Stomach (tissue), 4 donors: ENCODE measurements at regions not wholly inside any gene's neighbourhood (a gene's known extent, or its start where the extent isn't known, plus 50 kb on each side); places are given as distances from the start of the nearest gene placed in this dataset.

Source experiments
- EP300 ChIP-seq: sonication (generic); formaldehyde crosslinking; IDR thresholded peaks from one replicate; pipeline ENCODE4 v1.6.1; 2017; ENCODE audit warnings: antibody characterized with exemption
- POLR2AphosphoS5 ChIP-seq, 3 donors: sonication (generic); formaldehyde crosslinking; IDR thresholded peaks; one replicate each; pipeline ENCODE4 v1.6.1; 2016; ENCODE audit warnings: antibody characterized with exemption in 3 of 3
- TF ChIP-seq, protein P1 (sequence below), 7 experiments: fragments of 450-650 bp in 4 of 7; fragments of 200-600 bp in 3 of 7; sonication (generic) in 3 of 7; IDR thresholded peaks; one replicate each; pipeline ENCODE4 v1.5.1; 2016 to 2019; ENCODE audit warnings: antibody characterized with exemption in 7 of 7, control low read depth in 2 of 7, mild to moderate bottlenecking in 1 of 7

GRCh38 chr17:14750866-14751265, 450.0 kb downstream of the HS3ST3B1 start:
- TF ChIP-seq, protein P1, sequence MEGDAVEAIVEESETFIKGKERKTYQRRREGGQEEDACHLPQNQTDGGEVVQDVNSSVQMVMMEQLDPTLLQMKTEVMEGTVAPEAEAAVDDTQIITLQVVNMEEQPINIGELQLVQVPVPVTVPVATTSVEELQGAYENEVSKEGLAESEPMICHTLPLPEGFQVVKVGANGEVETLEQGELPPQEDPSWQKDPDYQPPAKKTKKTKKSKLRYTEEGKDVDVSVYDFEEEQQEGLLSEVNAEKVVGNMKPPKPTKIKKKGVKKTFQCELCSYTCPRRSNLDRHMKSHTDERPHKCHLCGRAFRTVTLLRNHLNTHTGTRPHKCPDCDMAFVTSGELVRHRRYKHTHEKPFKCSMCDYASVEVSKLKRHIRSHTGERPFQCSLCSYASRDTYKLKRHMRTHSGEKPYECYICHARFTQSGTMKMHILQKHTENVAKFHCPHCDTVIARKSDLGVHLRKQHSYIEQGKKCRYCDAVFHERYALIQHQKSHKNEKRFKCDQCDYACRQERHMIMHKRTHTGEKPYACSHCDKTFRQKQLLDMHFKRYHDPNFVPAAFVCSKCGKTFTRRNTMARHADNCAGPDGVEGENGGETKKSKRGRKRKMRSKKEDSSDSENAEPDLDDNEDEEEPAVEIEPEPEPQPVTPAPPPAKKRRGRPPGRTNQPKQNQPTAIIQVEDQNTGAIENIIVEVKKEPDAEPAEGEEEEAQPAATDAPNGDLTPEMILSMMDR (IDR thresholded peaks at IDR 0.05), result no peak
- TF ChIP-seq EP300 (no peak), POLR2AphosphoS5 (IDR thresholded peaks at IDR 0.05) (no peak)
